NT2/D1 (cell line): ENCODE measurements at regions not wholly inside any gene's neighbourhood (a gene's known extent, or its start where the extent isn't known, plus 50 kb on each side); places are given as distances from the start of the nearest gene placed in this dataset.

Experiments used
- YY1 ChIP-seq: IDR thresholded peaks from 2 replicates; pipeline ENCODE4 v1.6.1; 2011; ENCODE audit not compliant: insufficient read length, insufficient read depth
- ZNF274 ChIP-seq: IDR thresholded peaks from 2 replicates; pipeline ENCODE4 v1.6.1; 2011; ENCODE audit warnings: mild to moderate bottlenecking, low read depth, low read length

- no peak for TF ChIP-seq YY1
- no peak for TF ChIP-seq ZNF274
Measured at GRCh38 chr7:39890411-39890810, 59.6 kb upstream of the CDK13 start.
